ENCODE measurements at regions not wholly inside any gene's neighbourhood (a gene's known extent, or its start where the extent isn't known, plus 50 kb on each side); places are given as distances from the start of the nearest gene placed in this dataset.

DNA sequence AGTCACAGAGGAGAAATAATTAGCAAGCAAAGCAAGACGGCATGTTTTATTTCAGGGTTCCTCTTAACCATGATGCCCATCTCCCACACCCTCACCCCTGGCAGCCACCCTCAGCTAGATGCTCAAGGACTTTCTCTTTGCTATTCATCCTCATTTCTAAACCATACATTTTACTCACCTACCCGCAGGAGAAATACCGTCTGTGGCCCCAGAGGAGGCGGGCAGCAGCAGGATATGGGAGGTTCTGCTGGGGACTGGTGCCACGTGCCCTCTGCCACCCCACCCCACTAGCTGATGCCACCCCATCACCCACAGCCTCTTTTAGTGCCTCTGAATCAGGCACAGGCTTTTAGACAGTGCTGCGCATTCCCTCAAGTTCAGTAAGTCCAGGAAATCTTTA, 168.7 kb upstream of the ITGB1 start:
- DNase-seq (ENCODE audit: low read depth in 2 of 2) = no peak
- no peak for TF ChIP-seq CTCF (IDR thresholded peaks at IDR 0.05; ENCODE audit: low read depth, low read length)
- no peak overlapping the region for H3K4me3 ChIP-seq (replicated peaks in 1 of 2; ENCODE audit: low read depth in 2 of 2, low read length in 2 of 2)

DNA sequence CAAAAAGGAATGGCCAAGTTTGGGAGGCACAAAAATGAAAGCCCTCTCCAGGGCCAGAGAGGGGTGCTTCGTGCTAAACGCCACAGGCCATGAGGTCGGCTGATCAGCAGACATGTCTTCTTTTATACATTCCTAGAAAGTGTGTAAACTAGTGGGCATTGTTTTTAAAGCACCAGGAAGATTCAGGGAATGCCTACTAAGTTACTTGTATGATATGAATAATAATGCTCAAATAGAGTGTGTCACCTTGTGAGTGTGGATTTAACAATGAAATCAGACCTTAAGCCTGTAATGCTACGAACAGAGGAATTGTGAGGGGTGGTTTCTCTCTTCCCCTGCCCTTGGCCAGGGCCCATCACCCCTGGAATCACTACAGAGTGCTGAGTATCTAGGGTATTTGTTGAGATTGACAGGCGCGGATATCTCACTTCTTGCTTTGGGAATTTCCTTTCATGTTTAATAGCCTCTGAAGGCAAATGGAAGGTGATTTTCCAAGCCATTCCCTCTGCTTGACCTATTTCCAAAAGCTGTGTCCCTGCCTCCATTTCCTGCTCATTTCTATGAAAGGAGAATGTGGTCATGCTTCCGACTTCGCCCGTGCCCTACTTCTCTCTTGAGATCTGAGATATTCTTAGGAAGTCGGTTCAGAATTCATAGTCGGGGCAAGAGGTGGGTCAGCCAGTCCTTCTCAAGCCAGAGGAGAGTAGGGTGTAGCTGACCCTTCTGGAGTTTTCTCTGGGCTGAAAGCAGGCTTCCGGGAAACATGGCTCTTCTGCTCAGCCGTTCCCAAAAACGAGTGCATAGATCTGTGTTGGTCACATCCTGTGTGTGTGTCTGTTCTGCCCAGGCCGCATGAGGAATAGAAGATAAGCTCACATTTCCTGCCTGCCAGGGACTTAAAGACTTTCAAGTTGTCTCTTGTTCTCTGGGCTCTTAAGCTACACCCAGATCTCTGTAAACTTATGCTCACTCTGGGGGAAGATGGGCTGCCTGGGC, 167.8 kb upstream of the ITGB1 start:
- DNase-seq (ENCODE audit: low read depth in 2 of 2) = peak; percentile 67 to 77
- no peak for TF ChIP-seq CTCF (IDR thresholded peaks at IDR 0.05; ENCODE audit: low read depth, low read length)
- no peak overlapping the region for H3K4me3 ChIP-seq (replicated peaks in 1 of 2; ENCODE audit: low read depth in 2 of 2, low read length in 2 of 2)

DNA sequence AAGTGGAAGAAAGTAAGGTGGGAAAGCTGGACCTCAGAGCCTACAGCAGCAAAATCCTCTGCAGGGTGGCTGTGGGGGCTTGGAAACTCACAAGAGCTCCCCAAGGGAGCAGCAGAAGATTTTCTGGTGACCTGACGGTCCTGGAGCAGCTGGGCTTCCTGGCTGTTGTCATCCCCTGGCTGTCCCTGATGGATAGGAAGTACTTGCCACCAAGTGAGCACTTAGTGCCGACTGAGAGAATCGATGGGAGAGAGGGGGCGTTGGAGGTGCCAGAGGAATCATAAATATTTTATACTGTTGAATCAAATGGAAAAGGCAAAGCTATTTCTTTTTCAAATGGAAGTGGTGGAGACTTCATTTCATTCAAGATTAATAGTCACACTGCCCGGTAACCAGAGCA, 167.1 kb upstream of the ITGB1 start:
- no peak for DNase-seq (ENCODE audit: low read depth in 2 of 2)
- TF ChIP-seq CTCF (IDR thresholded peaks at IDR 0.05; ENCODE audit: low read depth, low read length) = no peak
- H3K4me3 ChIP-seq (replicated peaks in 1 of 2; ENCODE audit: low read depth in 2 of 2, low read length in 2 of 2) = no peak overlapping the region

DNA sequence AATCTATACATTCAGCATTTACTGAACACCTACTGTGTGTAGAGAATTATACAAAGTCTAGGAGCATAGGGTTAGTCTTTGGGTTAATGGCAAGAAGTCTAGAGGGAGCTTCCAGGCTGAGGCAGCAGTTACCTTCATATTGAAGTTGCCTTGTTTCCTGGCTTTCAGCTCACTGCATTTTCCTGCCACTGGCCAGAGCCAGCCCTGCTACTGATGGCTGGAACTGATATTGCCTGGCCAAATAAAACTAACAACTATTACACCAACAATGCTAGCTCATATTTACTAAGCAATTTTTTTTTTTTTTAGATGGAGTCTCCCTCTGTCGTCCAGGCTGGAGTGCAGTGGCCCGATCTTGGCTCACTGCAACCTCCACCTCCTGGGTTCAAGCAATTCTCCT, 165.7 kb upstream of the ITGB1 start:
- H3K4me3 ChIP-seq (replicated peaks in 1 of 2; ENCODE audit: low read depth in 2 of 2, low read length in 2 of 2) = no peak overlapping the region
- TF ChIP-seq CTCF (IDR thresholded peaks at IDR 0.05; ENCODE audit: low read depth, low read length) = no peak
- peak in 1 of 2 donors; percentile 52 for DNase-seq (ENCODE audit: low read depth in 2 of 2)

DNA sequence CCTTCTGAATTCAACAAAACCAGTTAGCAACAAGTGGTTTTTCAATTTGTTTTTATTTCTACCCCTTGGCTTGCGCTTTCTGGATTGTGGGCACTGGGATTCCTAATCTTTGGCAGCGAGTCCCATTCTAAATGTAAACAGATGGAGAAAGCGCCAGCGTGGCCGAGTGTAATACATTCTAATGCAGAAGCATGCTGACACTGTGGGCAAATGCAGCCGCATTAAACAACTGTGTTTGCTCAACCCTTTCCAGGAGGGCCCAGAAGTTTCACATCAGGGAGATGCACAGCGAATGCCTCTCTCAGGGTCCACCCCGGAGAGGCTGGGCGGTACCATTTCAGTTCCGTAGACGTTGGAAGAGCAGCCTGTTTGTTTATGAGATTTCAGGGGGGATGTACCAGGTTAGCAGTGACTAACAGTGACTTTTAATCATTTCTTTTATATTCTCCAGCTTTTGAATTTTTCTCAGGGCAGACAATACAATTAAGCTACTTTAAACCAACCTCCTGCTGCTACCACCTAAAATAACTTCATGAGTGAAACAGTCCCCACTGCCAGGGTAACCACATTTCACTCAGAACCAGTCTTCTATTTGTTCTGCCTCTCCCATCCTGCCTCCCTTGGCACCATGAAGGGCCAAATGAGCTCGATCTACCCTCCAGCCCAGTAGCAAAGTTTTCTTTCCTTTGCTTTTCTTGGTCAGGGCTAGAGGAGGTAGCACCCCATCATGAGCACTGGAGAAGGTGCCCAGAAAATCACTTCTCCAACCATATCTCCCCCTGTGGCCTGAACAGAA, 164.2 kb upstream of the ITGB1 start:
- peak in 1 of 2 donors; percentile 86 for DNase-seq (ENCODE audit: low read depth in 2 of 2)
- no peak overlapping the region for H3K4me3 ChIP-seq (replicated peaks in 1 of 2; ENCODE audit: low read depth in 2 of 2, low read length in 2 of 2)

DNA sequence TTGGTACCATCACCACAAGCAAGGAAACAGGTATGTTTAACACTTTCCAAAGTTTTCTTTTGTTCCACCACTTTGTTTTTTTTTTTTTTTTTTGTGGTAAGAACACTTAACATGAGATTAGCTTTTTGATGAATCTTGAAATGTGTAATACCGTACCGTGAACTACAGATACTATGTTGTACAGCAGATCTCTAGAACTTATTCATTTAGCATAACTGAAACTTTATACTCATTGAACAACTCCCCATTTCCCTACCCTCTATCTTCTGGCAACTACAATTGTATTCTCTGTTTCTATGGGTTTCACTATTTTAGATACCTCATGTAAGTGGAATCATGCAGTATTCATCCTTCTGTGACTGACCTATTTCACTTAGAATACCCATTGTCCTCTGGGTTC, 162.7 kb upstream of the ITGB1 start:
- no peak for TF ChIP-seq CTCF (IDR thresholded peaks at IDR 0.05; ENCODE audit: low read depth, low read length)
- H3K4me3 ChIP-seq (replicated peaks in 1 of 2; ENCODE audit: low read depth in 2 of 2, low read length in 2 of 2) = no peak overlapping the region
- DNase-seq (ENCODE audit: low read depth in 2 of 2) = no peak

More for the DNA sequence above, 164.2 kb upstream of the ITGB1 start:
- TF ChIP-seq CTCF (IDR thresholded peaks at IDR 0.05; ENCODE audit: low read depth, low read length) = no peak

Data from cardiac fibroblast (primary cell).